Hepatocyte (in vitro differentiated cells): ENCODE measurements at regions not wholly inside any gene's neighbourhood (a gene's known extent, or its start where the extent isn't known, plus 50 kb on each side); places are given as distances from the start of the nearest gene placed in this dataset.

Experiments used
- DNase-seq: peaks from one replicate; pipeline ENCODE4 v3.0.0-alpha.2; 2016; ENCODE audit warnings: low spot score
- H2AFZ ChIP-seq: fragments of 200-600 bp; sonication (generic); 2 replicates; pipeline ENCODE4 v1.6.0; 2016; ENCODE audit warnings: antibody characterized with exemption, mild to moderate bottlenecking
- H3K27ac ChIP-seq: fragments of 200-600 bp; sonication (generic); 2 replicates; pipeline ENCODE4 v1.5.1; 2016; ENCODE audit warnings: mild to moderate bottlenecking
- H3K27me3 ChIP-seq: fragments of 200-600 bp; sonication (generic); 2 replicates; pipeline ENCODE4 v1.6.1; 2016
- H3K36me3 ChIP-seq: fragments of 200-600 bp; sonication (generic); replicated peaks from 2 replicates; pipeline ENCODE4 v1.5.1; 2016; ENCODE audit warnings: low read depth; ENCODE audit not compliant: insufficient read depth
- H3K4me1 ChIP-seq: fragments of 200-600 bp; sonication (generic); 2 replicates; pipeline ENCODE4 v1.5.1; 2016; ENCODE audit warnings: mild to moderate bottlenecking, moderate library complexity; ENCODE audit not compliant: insufficient read depth
- H3K4me2 ChIP-seq: fragments of 200-600 bp; sonication (generic); 2 replicates; pipeline ENCODE4 v1.6.0; 2016
- H3K4me3 ChIP-seq: fragments of 200-600 bp; sonication (generic); 2 replicates; pipeline ENCODE4 v1.5.1; 2016; ENCODE audit warnings: mild to moderate bottlenecking
- H3K79me2 ChIP-seq: fragments of 200-600 bp; sonication (generic); 2 replicates; pipeline ENCODE4 v1.6.0; 2017; ENCODE audit warnings: mild to moderate bottlenecking
- H3K9me2 ChIP-seq: fragments of 200-600 bp; sonication (generic); replicated peaks from 2 replicates; pipeline ENCODE4 v1.6.0; 2017; ENCODE audit warnings: mild to moderate bottlenecking; ENCODE audit not compliant: insufficient read depth
- H3K9me3 ChIP-seq: fragments of 200-600 bp; sonication (generic); 2 replicates; pipeline ENCODE4 v1.5.1; 2016; ENCODE audit warnings: low read depth, mild to moderate bottlenecking
- H4K20me1 ChIP-seq: fragments of 200-600 bp; sonication (generic); 2 replicates; pipeline ENCODE4 v1.6.0; 2016; ENCODE audit warnings: mild to moderate bottlenecking; ENCODE audit not compliant: insufficient read depth, poor library complexity, severe bottlenecking
- CTCF ChIP-seq: fragments of 200-600 bp; sonication (generic); IDR thresholded peaks from 2 replicates; pipeline ENCODE4 v1.5.1; 2016; ENCODE audit warnings: antibody characterized with exemption, mild to moderate bottlenecking; ENCODE audit not compliant: poor library complexity
- EZH2 ChIP-seq: fragments of 200-600 bp; sonication (generic); IDR thresholded peaks from 2 replicates; pipeline ENCODE4 v1.6.1; 2016; ENCODE audit warnings: antibody characterized with exemption, mild to moderate bottlenecking, borderline replicate concordance
- EZH2phosphoT487 ChIP-seq: fragments of 200-600 bp; sonication (generic); IDR thresholded peaks from one replicate; pipeline ENCODE4 v1.6.1; 2018; ENCODE audit warnings: antibody characterized with exemption, mild to moderate bottlenecking, low read depth, moderate library complexity; ENCODE audit not compliant: unreplicated experiment, severe bottlenecking
- WGBS: methylation state at CpG from one replicate; pipeline ENCODE4 v1.1.6; 2016; ENCODE audit warnings: low lambda C conversion rate; ENCODE audit errors: missing lambda C conversion rate; 5-methylcytosine and 5-hydroxymethylcytosine counted together

GRCh38 chr1:214808845-214809460 is 206.0 kb downstream of the CENPF start:
- no peak overlapping the region for H3K4me2 ChIP-seq
- H4K20me1 ChIP-seq, result no peaks in the 10 kb centered on the region
- no peaks in the 10 kb centered on the region for H3K9me3 ChIP-seq
- no peaks in the 10 kb centered on the region for H3K79me2 ChIP-seq
- no peak for DNase-seq
- no peaks in the 10 kb centered on the region for H3K4me1 ChIP-seq
- WGBS, result 62% methylated on average over 3 of the region's 3 CpGs
- H3K27me3 ChIP-seq, result no peaks in the 10 kb centered on the region
- no peaks in the 10 kb centered on the region for H3K36me3 ChIP-seq
- H3K4me3 ChIP-seq, result no peak overlapping the region
- no peak overlapping the region for H3K27ac ChIP-seq
- TF ChIP-seq EZH2phosphoT487 (no peak), EZH2 (no peak), CTCF (peak; percentile 19)
- H2AFZ ChIP-seq, result no peak overlapping the region
- no peaks in the 10 kb centered on the region for H3K9me2 ChIP-seq

GRCh38 chr1:214816603-214817002 is 213.6 kb downstream of the CENPF start:
- H3K27me3 ChIP-seq, result no peaks in the 10 kb centered on the region
- H3K4me1 ChIP-seq, result no peaks in the 10 kb centered on the region
- WGBS, result 70% methylated on average over 2 of the region's 2 CpGs
- no peak overlapping the region for H3K27ac ChIP-seq
- H3K4me2 ChIP-seq, result no peak overlapping the region
- no peaks in the 10 kb centered on the region for H3K9me3 ChIP-seq
- TF ChIP-seq CTCF (no peak), EZH2phosphoT487 (no peak), EZH2 (no peak)
- H3K4me3 ChIP-seq, result no peak overlapping the region
- no peaks in the 10 kb centered on the region for H3K36me3 ChIP-seq
- no peaks in the 10 kb centered on the region for H3K9me2 ChIP-seq
- H3K79me2 ChIP-seq, result no peaks in the 10 kb centered on the region
- no peak overlapping the region for H2AFZ ChIP-seq
- no peaks in the 10 kb centered on the region for H4K20me1 ChIP-seq
- DNase-seq, result no peak

DNA sequence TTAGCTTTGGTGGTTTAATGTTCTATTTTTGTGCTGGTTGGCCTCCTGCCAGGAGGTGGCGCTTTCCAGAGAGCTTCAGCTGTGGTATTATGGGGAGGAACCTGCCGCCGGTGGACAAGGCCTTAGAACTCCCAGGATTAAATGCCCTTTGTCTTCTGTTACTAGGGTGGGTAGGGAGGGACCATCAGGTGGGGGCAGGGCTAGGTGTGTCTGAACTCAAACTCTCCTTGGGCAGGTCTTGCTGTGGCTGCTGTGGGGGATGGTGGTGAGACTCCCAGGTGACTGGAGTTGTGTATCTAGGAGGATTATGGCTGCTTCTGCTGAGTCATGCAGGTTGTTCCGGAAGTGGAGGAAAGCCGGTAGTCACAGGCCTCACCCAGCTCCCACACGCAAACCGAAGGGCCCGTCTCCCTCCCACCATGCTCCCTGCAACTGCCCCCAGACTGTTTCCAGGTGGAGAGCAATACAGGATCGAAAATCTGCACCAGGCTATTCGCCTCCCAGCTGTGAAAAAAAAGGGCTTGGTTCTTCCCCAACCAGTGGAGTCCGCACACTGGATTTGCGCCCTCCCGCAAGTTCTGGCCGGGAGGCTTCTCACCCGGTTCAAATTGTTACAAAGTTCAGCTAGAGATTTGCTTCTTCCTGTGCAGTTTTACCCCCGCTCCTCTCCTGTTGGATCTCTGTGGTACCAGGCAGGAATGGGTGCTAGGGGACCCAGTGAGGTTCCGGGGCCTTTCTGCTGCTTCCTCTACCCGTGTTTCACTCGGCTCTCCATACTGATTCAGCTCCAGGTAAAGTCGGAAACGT is 220.5 kb downstream of the CENPF start:
- no peak overlapping the region for H3K4me3 ChIP-seq
- no peaks in the 10 kb centered on the region for H3K9me2 ChIP-seq
- no peaks in the 10 kb centered on the region for H3K27me3 ChIP-seq
- H3K9me3 ChIP-seq, result no peaks in the 10 kb centered on the region
- H3K79me2 ChIP-seq, result no peaks in the 10 kb centered on the region
- DNase-seq, result no peak
- no peak overlapping the region for H2AFZ ChIP-seq
- TF ChIP-seq EZH2phosphoT487, result no peak
- no peak for TF ChIP-seq EZH2
- TF ChIP-seq CTCF, result no peak
- no peaks in the 10 kb centered on the region for H4K20me1 ChIP-seq
- WGBS, result 94% methylated on average over 21 of the region's 21 CpGs
- no peak overlapping the region for H3K27ac ChIP-seq
- no peak overlapping the region for H3K4me2 ChIP-seq
- no peaks in the 10 kb centered on the region for H3K36me3 ChIP-seq
- H3K4me1 ChIP-seq, result no peaks in the 10 kb centered on the region
